HG03521 (cell line): ENCODE measurements at regions not wholly inside any gene's neighbourhood (a gene's known extent, or its start where the extent isn't known, plus 50 kb on each side); places are given as distances from the start of the nearest gene placed in this dataset.

ENCODE experiments used
- ATAC-seq: cut with Tn5 transposase; IDR thresholded peaks from one replicate; pipeline ENCODE4 v1.9.1; 2021; ENCODE audit warnings: mild to moderate bottlenecking, moderate library complexity; ENCODE audit not compliant: unreplicated experiment

GRCh38 chr4:4775493-4776004, 83.9 kb upstream of the MSX1 start:
- ATAC-seq = no peak

- ATAC-seq = no peak
These were observed 86.9 kb upstream of the MSX1 start for GRCh38 chr4:4772534-4772933.

GRCh38 chr4:4771160-4771559, 88.3 kb upstream of the MSX1 start:
- ATAC-seq = no peak

- ATAC-seq = no peak
These were observed 88.9 kb upstream of the MSX1 start for GRCh38 chr4:4770610-4771009.

- no peak for ATAC-seq
These were observed 92.9 kb upstream of the MSX1 start for GRCh38 chr4:4766564-4766963.

GRCh38 chr4:4765811-4766210, 93.7 kb upstream of the MSX1 start:
- ATAC-seq = no peak

GRCh38 chr4:4764558-4764905, 94.9 kb upstream of the MSX1 start:
- ATAC-seq = no peak

- no peak for ATAC-seq
These were observed 95.5 kb upstream of the MSX1 start for GRCh38 chr4:4763822-4764557.

- peak; percentile 90 for ATAC-seq
These were observed 96.3 kb upstream of the MSX1 start for GRCh38 chr4:4762909-4763821.

GRCh38 chr4:4762300-4762699, 97.2 kb upstream of the MSX1 start:
- ATAC-seq = no peak

- no peak for ATAC-seq
These were observed 98.1 kb upstream of the MSX1 start for GRCh38 chr4:4761128-4761982.

- ATAC-seq = no peak
These were observed 99.6 kb upstream of the MSX1 start for GRCh38 chr4:4759883-4760282.

- ATAC-seq = no peak
These were observed 100.2 kb upstream of the MSX1 start for GRCh38 chr4:4759232-4759631.

GRCh38 chr4:4758681-4759080, 100.8 kb upstream of the MSX1 start:
- no peak for ATAC-seq

GRCh38 chr4:4755306-4755705, 104.2 kb upstream of the MSX1 start:
- no peak for ATAC-seq

- no peak for ATAC-seq
These were observed 104.8 kb upstream of the MSX1 start for GRCh38 chr4:4754641-4755040.

- ATAC-seq = no peak
These were observed 105.8 kb upstream of the MSX1 start for GRCh38 chr4:4753643-4754042.

GRCh38 chr4:4752576-4753401, 106.7 kb upstream of the MSX1 start:
- no peak for ATAC-seq

- ATAC-seq = no peak
These were observed 107.4 kb upstream of the MSX1 start for GRCh38 chr4:4752025-4752424.

GRCh38 chr4:4750187-4750586, 109.3 kb upstream of the MSX1 start:
- no peak for ATAC-seq
